Smooth muscle cell (in vitro differentiated cells): ENCODE measurements at regions not wholly inside any gene's neighbourhood (a gene's known extent, or its start where the extent isn't known, plus 50 kb on each side); places are given as distances from the start of the nearest gene placed in this dataset.

Experiments used
- DNase-seq: peaks from one replicate; lab custom pipeline; 2025; ENCODE audit not compliant: unreplicated experiment; lab: John Stamatoyannopoulos, UW
- H2AFZ ChIP-seq: fragments of 200-600 bp; sonication (generic); 2 replicates; pipeline ENCODE4 v1.6.0; 2016; ENCODE audit warnings: antibody characterized with exemption, low read depth, mild to moderate bottlenecking
- H3F3A ChIP-seq: fragments of 200-600 bp; sonication (generic); 2 replicates; pipeline ENCODE4 v1.6.0; 2017; ENCODE audit warnings: antibody characterized with exemption, low read depth
- H3K27ac ChIP-seq: fragments of 200-600 bp; sonication (generic); 2 replicates; pipeline ENCODE4 v1.5.1; 2016; ENCODE audit warnings: low read depth, mild to moderate bottlenecking
- H3K27me3 ChIP-seq: fragments of 200-600 bp; sonication (generic); 2 replicates; pipeline ENCODE4 v1.6.1; 2016; ENCODE audit warnings: low read depth, mild to moderate bottlenecking
- H3K36me3 ChIP-seq: fragments of 200-600 bp; sonication (generic); 2 replicates; pipeline ENCODE4 v1.5.1; 2016; ENCODE audit warnings: low read depth
- H3K4me1 ChIP-seq: fragments of 200-600 bp; sonication (generic); 2 replicates; pipeline ENCODE4 v1.5.1; 2016; ENCODE audit warnings: low read depth
- H3K4me2 ChIP-seq: fragments of 200-600 bp; sonication (generic); 2 replicates; pipeline ENCODE4 v1.6.0; 2016; ENCODE audit warnings: mild to moderate bottlenecking
- H3K4me3 ChIP-seq: fragments of 200-600 bp; sonication (generic); 2 replicates; pipeline ENCODE4 v1.5.1; 2016; ENCODE audit warnings: mild to moderate bottlenecking
- H3K79me2 ChIP-seq: fragments of 200-600 bp; sonication (generic); 2 replicates; pipeline ENCODE4 v1.6.0; 2016; ENCODE audit warnings: low read depth, mild to moderate bottlenecking
- H3K9ac ChIP-seq: fragments of 200-600 bp; sonication (generic); 2 replicates; pipeline ENCODE4 v1.6.0; 2016; ENCODE audit warnings: low read depth
- H3K9me3 ChIP-seq: fragments of 200-600 bp; sonication (generic); replicated peaks from 2 replicates; pipeline ENCODE4 v1.5.1; 2016; ENCODE audit warnings: low read depth
- H4K20me1 ChIP-seq: fragments of 200-600 bp; sonication (generic); 2 replicates; pipeline ENCODE4 v1.6.0; 2016; ENCODE audit warnings: low read depth
- CTCF ChIP-seq: fragments of 200-600 bp; sonication (generic); IDR thresholded peaks from 2 replicates; pipeline ENCODE4 v1.5.1; 2017; ENCODE audit warnings: borderline replicate concordance, mild to moderate bottlenecking, antibody characterized with exemption; ENCODE audit not compliant: insufficient read depth, poor library complexity, severe bottlenecking
- WGBS: methylation state at CpG from one replicate; pipeline ENCODE4 v1.1.7; 2016; ENCODE audit warnings: low lambda C conversion rate; 5-methylcytosine and 5-hydroxymethylcytosine counted together

- TF ChIP-seq CTCF = no peak
Measured at GRCh38 chr3:106288781-106289180, 420.0 kb upstream of the CBLB start.

GRCh38 chr3:106290304-106290997 is 421.6 kb upstream of the CBLB start:
- no peak for DNase-seq
- no peak overlapping the region for H2AFZ ChIP-seq
- no peaks in the 10 kb centered on the region for H3K36me3 ChIP-seq
- no peaks in the 10 kb centered on the region for H3K27me3 ChIP-seq
- H4K20me1 ChIP-seq = no peaks in the 10 kb centered on the region
- no peaks in the 10 kb centered on the region for H3F3A ChIP-seq
- 80% methylated on average over 1 of the region's 1 CpG for WGBS
- H3K4me1 ChIP-seq = no peaks in the 10 kb centered on the region
- no peak overlapping the region for H3K4me3 ChIP-seq
- H3K79me2 ChIP-seq = no peaks in the 10 kb centered on the region
- no peaks in the 10 kb centered on the region for H3K9me3 ChIP-seq
- H3K27ac ChIP-seq = no peak overlapping the region
- no peak for TF ChIP-seq CTCF
- H3K9ac ChIP-seq = no peak overlapping the region
- no peak overlapping the region for H3K4me2 ChIP-seq

More at GRCh38 chr3:106288781-106289180, 420.0 kb upstream of the CBLB start:
- DNase-seq = no peak
- H2AFZ ChIP-seq = no peak overlapping the region
- H3F3A ChIP-seq = no peaks in the 10 kb centered on the region
- no peaks in the 10 kb centered on the region for H3K36me3 ChIP-seq
- no peaks in the 10 kb centered on the region for H4K20me1 ChIP-seq
- H3K4me2 ChIP-seq = no peak overlapping the region
- no peaks in the 10 kb centered on the region for H3K27me3 ChIP-seq
- H3K79me2 ChIP-seq = no peaks in the 10 kb centered on the region
- H3K27ac ChIP-seq = no peak overlapping the region
- 97% methylated on average over 4 of the region's 4 CpGs for WGBS
- no peaks in the 10 kb centered on the region for H3K4me1 ChIP-seq
- no peak overlapping the region for H3K4me3 ChIP-seq
- H3K9me3 ChIP-seq = no peaks in the 10 kb centered on the region
- H3K9ac ChIP-seq = no peak overlapping the region

- no peaks in the 10 kb centered on the region for H3K9me3 ChIP-seq
- no peak for TF ChIP-seq CTCF
Measured at GRCh38 chr3:106293161-106293560, 424.3 kb upstream of the CBLB start.

GRCh38 chr3:106294121-106294520 is 425.3 kb upstream of the CBLB start:
- H3K36me3 ChIP-seq = no peaks in the 10 kb centered on the region
- H3K79me2 ChIP-seq = no peaks in the 10 kb centered on the region
- no peak overlapping the region for H3K4me2 ChIP-seq
- no peak for DNase-seq
- H3K27me3 ChIP-seq = no peaks in the 10 kb centered on the region
- no peak for TF ChIP-seq CTCF
- no peak overlapping the region for H3K27ac ChIP-seq
- no peaks in the 10 kb centered on the region for H3K4me1 ChIP-seq
- no peak overlapping the region for H3K4me3 ChIP-seq
- H4K20me1 ChIP-seq = no peaks in the 10 kb centered on the region
- no peaks in the 10 kb centered on the region for H3K9me3 ChIP-seq
- no peak overlapping the region for H3K9ac ChIP-seq
- H3F3A ChIP-seq = no peaks in the 10 kb centered on the region
- H2AFZ ChIP-seq = no peak overlapping the region

More at GRCh38 chr3:106293161-106293560, 424.3 kb upstream of the CBLB start:
- Histone ChIP-seq H3K4me3 (no peak overlapping the region), H3K36me3 (no peaks in the 10 kb centered on the region), H3K4me2 (no peak overlapping the region), H3K79me2 (no peaks in the 10 kb centered on the region), H3F3A (no peaks in the 10 kb centered on the region), H4K20me1 (no peaks in the 10 kb centered on the region), H3K4me1 (no peaks in the 10 kb centered on the region), H2AFZ (no peak overlapping the region), H3K9ac (no peak overlapping the region), H3K27me3 (no peaks in the 10 kb centered on the region), H3K27ac (no peak overlapping the region)
- no peak for DNase-seq
- 82% methylated on average over 3 of the region's 3 CpGs for WGBS
